PC-9 (cell line): ENCODE measurements at regions not wholly inside any gene's neighbourhood (a gene's known extent, or its start where the extent isn't known, plus 50 kb on each side); places are given as distances from the start of the nearest gene placed in this dataset.

Experiments
- BruUV-seq: library from RNA; stranded (reverse); fragments of 400-500 nt; replicated peaks from 2 replicates; lab custom pipeline; 2021; lab: Mats Ljungman, UMichigan
- CTCF ChIA-PET: fragments of 300-600 bp; sonication (Branson Sonifier 250); formaldehyde crosslinking; loops from one replicate; lab custom pipeline; 2022; ENCODE audit warnings: antibody characterized with exemption; lab: Charles Lee
- POLR2A ChIA-PET: fragments of 300-600 bp; sonication (Branson Sonifier 250); formaldehyde crosslinking; loops from one replicate; lab custom pipeline; 2022; ENCODE audit warnings: antibody characterized with exemption; ENCODE audit not compliant: unreplicated experiment; lab: Charles Lee
- DNase-seq, 2 experiments: peaks; one replicate each; pipeline versions ENCODE4 v3.0.0 to v3.0.0-alpha.2; 2015 to 2022; ENCODE audit warnings: mixed read lengths in 1 of 2
- H2AFZ ChIP-seq: fragments of 200-600 bp; sonication (generic); 2 replicates; pipeline ENCODE4 v1.8.1; 2017; ENCODE audit warnings: antibody characterized with exemption
- H3F3A ChIP-seq: fragments of 200-600 bp; sonication (generic); 2 replicates; pipeline ENCODE4 v1.8.1; 2017; ENCODE audit warnings: antibody characterized with exemption, mild to moderate bottlenecking, low read depth; ENCODE audit not compliant: insufficient read depth
- H3K27ac ChIP-seq: fragments of 200-600 bp; sonication (generic); 2 replicates; pipeline ENCODE4 v1.6.1; 2016; ENCODE audit warnings: mixed run types
- H3K27me3 ChIP-seq: fragments of 200-600 bp; sonication (generic); 2 replicates; pipeline ENCODE4 v1.6.1; 2016; ENCODE audit warnings: low read depth, mixed run types; ENCODE audit not compliant: insufficient read depth
- H3K36me3 ChIP-seq: fragments of 200-600 bp; sonication (generic); 2 replicates; pipeline ENCODE4 v1.6.1; 2016; ENCODE audit warnings: low read depth, mixed run types
- H3K4me1 ChIP-seq: fragments of 200-600 bp; sonication (generic); replicated peaks from 2 replicates; pipeline ENCODE4 v1.6.1; 2016; ENCODE audit warnings: mixed run types; ENCODE audit not compliant: insufficient read depth
- H3K4me2 ChIP-seq: fragments of 200-600 bp; sonication (generic); 2 replicates; pipeline ENCODE4 v1.6.1; 2017; ENCODE audit warnings: mixed run types
- H3K4me3 ChIP-seq: fragments of 200-600 bp; sonication (generic); 2 replicates; pipeline ENCODE4 v1.6.1; 2016; ENCODE audit warnings: mixed run types
- H3K79me2 ChIP-seq: fragments of 200-600 bp; sonication (generic); 2 replicates; pipeline ENCODE4 v1.6.1; 2017; ENCODE audit warnings: low read depth, mixed run types
- H3K9me2 ChIP-seq: fragments of 200-600 bp; sonication (generic); 2 replicates; pipeline ENCODE4 v1.8.1; 2017; ENCODE audit warnings: mild to moderate bottlenecking; ENCODE audit not compliant: insufficient read depth
- H3K9me3 ChIP-seq: fragments of 200-600 bp; sonication (generic); 2 replicates; pipeline ENCODE4 v1.8.1; 2016; ENCODE audit warnings: low read depth; ENCODE audit not compliant: insufficient read depth
- H4K20me1 ChIP-seq: fragments of 200-600 bp; sonication (generic); 2 replicates; pipeline ENCODE4 v1.8.1; 2017; ENCODE audit not compliant: insufficient read depth
- EZH2 ChIP-seq: fragments of 200-600 bp; sonication (generic); IDR thresholded peaks from 2 replicates; pipeline ENCODE4 v1.8.0; 2017; ENCODE audit warnings: antibody characterized with exemption, low read depth
- intact Hi-C: fragments of 100-400 bp; cut with micrococcal nuclease; formaldehyde crosslinking; loops from one replicate; pipeline ENCODE4 v1.10.0; 2022; ENCODE audit not compliant: unreplicated experiment
- TF ChIP-seq, protein P1 (sequence below): fragments of 200-600 bp; sonication (generic); conservative IDR thresholded peaks from 2 replicates; pipeline ENCODE4 v1.6.1; 2017; ENCODE audit warnings: mixed run types, antibody characterized with exemption, mild to moderate bottlenecking, moderate library complexity

DNA sequence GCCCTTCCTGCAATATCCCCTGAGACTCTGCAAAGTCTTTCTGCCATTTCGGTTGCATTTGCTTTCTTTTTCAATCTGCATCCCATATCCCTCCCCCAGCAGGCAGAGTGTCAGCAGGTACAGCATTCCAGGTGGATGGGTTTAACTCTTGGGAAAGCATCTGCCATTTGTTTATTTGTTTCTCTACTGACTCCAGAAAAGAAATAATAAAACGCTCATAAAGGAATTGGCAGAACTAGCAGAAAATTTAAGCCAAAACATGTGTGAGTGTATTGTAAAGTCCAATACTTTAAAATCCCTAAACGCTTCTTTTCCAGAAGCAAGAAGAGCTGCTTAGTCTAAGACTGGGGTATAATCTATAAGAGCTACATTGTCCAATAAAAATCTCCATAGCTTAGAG lies 393.8 kb downstream of the TNS3 start:
- H3K27ac ChIP-seq, result no peak overlapping the region
- H3F3A ChIP-seq, result no peaks in the 10 kb centered on the region
- no peaks in the 10 kb centered on the region for H3K9me2 ChIP-seq
- H3K4me2 ChIP-seq, result no peak overlapping the region
- peaks cover 39% of the 10 kb centered on the region; the same call in 1 of the 2 replicates for H3K27me3 ChIP-seq
- intact Hi-C loops, result no loop called here
- H3K79me2 ChIP-seq, result no peaks in the 10 kb centered on the region
- no peaks in the 10 kb centered on the region for H3K36me3 ChIP-seq
- ChIA-PET POLR2A (interaction anchor here (0.6 kb wide), 1 partner anchor 671 kb away, joined by 9 read pairs; no protein-coding TSS in a partner anchor), CTCF (no interaction called here)
- DNase-seq, result no peak
- BruUV-seq, result no TSS peak
- no peak for TF ChIP-seq EZH2
- TF ChIP-seq, protein P1, sequence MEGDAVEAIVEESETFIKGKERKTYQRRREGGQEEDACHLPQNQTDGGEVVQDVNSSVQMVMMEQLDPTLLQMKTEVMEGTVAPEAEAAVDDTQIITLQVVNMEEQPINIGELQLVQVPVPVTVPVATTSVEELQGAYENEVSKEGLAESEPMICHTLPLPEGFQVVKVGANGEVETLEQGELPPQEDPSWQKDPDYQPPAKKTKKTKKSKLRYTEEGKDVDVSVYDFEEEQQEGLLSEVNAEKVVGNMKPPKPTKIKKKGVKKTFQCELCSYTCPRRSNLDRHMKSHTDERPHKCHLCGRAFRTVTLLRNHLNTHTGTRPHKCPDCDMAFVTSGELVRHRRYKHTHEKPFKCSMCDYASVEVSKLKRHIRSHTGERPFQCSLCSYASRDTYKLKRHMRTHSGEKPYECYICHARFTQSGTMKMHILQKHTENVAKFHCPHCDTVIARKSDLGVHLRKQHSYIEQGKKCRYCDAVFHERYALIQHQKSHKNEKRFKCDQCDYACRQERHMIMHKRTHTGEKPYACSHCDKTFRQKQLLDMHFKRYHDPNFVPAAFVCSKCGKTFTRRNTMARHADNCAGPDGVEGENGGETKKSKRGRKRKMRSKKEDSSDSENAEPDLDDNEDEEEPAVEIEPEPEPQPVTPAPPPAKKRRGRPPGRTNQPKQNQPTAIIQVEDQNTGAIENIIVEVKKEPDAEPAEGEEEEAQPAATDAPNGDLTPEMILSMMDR, result no peak
- H3K9me3 ChIP-seq, result no peaks in the 10 kb centered on the region
- no peaks in the 10 kb centered on the region for H3K4me1 ChIP-seq
- H2AFZ ChIP-seq, result no peak overlapping the region
- H3K4me3 ChIP-seq, result no peak overlapping the region
- H4K20me1 ChIP-seq, result no peaks in the 10 kb centered on the region

DNA sequence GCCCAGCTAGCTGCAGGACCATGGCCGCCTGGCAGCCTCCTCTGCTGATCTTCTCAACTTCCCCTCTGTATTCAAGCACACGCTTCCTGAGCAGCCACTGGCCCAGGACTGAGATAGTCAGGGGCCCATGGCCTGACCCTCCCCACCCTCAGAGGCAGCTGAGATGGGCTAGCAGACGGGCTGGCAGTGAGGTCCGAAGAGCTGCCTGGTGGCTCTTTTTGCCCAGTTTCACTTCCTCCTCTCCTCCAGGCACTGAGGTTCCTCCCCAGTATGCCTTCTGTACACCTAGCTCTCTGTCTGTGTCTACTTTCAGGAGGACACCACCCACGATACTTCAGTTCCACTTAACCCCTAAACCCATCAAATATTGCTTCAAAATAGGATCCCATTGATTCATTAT lies 395.6 kb downstream of the TNS3 start:
- Histone ChIP-seq H3K79me2 (no peaks in the 10 kb centered on the region), H3F3A (no peaks in the 10 kb centered on the region), H3K27me3 (peaks cover 33% of the 10 kb centered on the region; the same call in 1 of the 2 replicates), H3K27ac (no peak overlapping the region), H3K36me3 (no peaks in the 10 kb centered on the region), H3K9me2 (no peaks in the 10 kb centered on the region), H2AFZ (no peak overlapping the region), H3K9me3 (no peaks in the 10 kb centered on the region), H4K20me1 (no peaks in the 10 kb centered on the region), H3K4me3 (no peak overlapping the region), H3K4me1 (no peaks in the 10 kb centered on the region), H3K4me2 (no peak overlapping the region)
- intact Hi-C loops, result no loop called here
- BruUV-seq, result no TSS peak
- no peak for DNase-seq
- TF ChIP-seq EZH2, result no peak
- TF ChIP-seq, protein P1, result no peak
- ChIA-PET CTCF (no interaction called here), POLR2A (no interaction called here)

DNA sequence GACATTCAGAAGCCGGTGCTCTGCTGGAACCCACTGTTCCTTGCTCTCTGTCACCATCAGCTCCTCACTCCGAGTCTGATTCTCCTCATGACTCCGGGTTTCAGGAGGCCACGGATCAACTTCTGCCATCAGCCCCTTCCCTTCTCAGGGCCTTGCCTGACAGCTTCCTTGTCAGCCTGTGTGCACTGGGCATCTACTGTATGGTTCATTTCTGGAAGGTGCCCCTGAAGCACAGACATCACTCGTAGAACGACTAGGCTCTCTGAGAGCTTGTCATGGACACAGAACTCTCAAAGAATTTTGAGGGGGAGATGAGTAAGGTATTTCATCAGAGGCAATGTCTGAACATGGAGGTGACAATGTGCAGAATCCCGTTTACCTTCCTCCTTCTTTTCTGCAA lies 396.1 kb downstream of the TNS3 start:
- Histone ChIP-seq H4K20me1 (no peaks in the 10 kb centered on the region), H2AFZ (no peak overlapping the region), H3K27me3 (peaks cover 28% of the 10 kb centered on the region; the same call in 1 of the 2 replicates), H3K9me2 (no peaks in the 10 kb centered on the region), H3K9me3 (no peaks in the 10 kb centered on the region), H3K4me3 (no peak overlapping the region), H3K36me3 (no peaks in the 10 kb centered on the region), H3F3A (no peaks in the 10 kb centered on the region), H3K79me2 (no peaks in the 10 kb centered on the region), H3K4me1 (no peaks in the 10 kb centered on the region), H3K4me2 (no peak overlapping the region), H3K27ac (no peak overlapping the region)
- ChIA-PET CTCF (no interaction called here), POLR2A (no interaction called here)
- no peak for TF ChIP-seq EZH2
- intact Hi-C loops, result no loop called here
- DNase-seq, result no peak
- BruUV-seq, result no TSS peak

DNA sequence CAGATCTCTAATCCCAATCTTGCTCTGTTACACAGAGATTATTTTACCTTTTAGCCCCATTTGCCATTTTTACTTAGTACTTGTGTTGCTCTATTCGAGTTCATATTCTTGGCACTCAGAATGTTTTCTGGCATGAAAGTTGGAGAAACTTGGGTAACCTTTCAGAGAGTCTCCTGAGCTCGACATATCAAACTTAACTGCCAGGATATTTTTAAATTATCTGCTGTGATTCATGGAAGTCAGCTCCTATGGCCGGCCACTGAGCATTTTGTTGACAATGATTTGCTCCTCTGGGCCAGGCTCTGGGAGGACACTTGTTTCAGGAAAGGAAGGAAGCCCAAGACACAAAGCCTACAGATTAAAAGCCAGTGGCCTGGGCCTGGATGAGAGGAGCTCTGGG lies 396.7 kb downstream of the TNS3 start:
- Histone ChIP-seq H3K4me1 (no peaks in the 10 kb centered on the region), H3K36me3 (no peaks in the 10 kb centered on the region), H3F3A (no peaks in the 10 kb centered on the region), H3K79me2 (no peaks in the 10 kb centered on the region), H2AFZ (no peak overlapping the region), H3K4me2 (no peak overlapping the region), H3K4me3 (no peak overlapping the region), H3K27me3 (peaks cover 21% of the 10 kb centered on the region; the same call in 1 of the 2 replicates), H3K9me2 (no peaks in the 10 kb centered on the region), H3K27ac (no peak overlapping the region), H3K9me3 (no peaks in the 10 kb centered on the region), H4K20me1 (no peaks in the 10 kb centered on the region)
- DNase-seq, result no peak
- CTCF ChIA-PET, result no interaction called here
- POLR2A ChIA-PET, result no interaction called here
- BruUV-seq, result no TSS peak
- TF ChIP-seq, protein P1, result no peak
- no peak for TF ChIP-seq EZH2
- intact Hi-C loops, result no loop called here
